RPMI7951 (cell line): ENCODE measurements at regions not wholly inside any gene's neighbourhood (a gene's known extent, or its start where the extent isn't known, plus 50 kb on each side); places are given as distances from the start of the nearest gene placed in this dataset.

ENCODE experiments used
- DNase-seq: peaks from one replicate; pipeline ENCODE4 v3.0.0-alpha.2; 2012; ENCODE audit warnings: low read depth

GRCh38 chr4:30870513-30870912 lies 150.3 kb downstream of the PCDH7 start:
- DNase-seq, result no peak

GRCh38 chr4:30875658-30876269 lies 155.6 kb downstream of the PCDH7 start:
- DNase-seq, result no peak

- no peak for DNase-seq
Measured at GRCh38 chr4:30879855-30880598, 159.9 kb downstream of the PCDH7 start.

- DNase-seq, result no peak
Measured at GRCh38 chr4:30881985-30882384, 161.8 kb downstream of the PCDH7 start.

- no peak for DNase-seq
Measured at GRCh38 chr4:30882443-30882842, 162.3 kb downstream of the PCDH7 start.

GRCh38 chr4:30882995-30883675 lies 163.0 kb downstream of the PCDH7 start:
- no peak for DNase-seq

GRCh38 chr4:30901461-30902451 lies 181.6 kb downstream of the PCDH7 start:
- DNase-seq, result no peak

GRCh38 chr4:30903502-30904214 lies 183.5 kb downstream of the PCDH7 start:
- DNase-seq, result no peak

- DNase-seq, result no peak
Measured at GRCh38 chr4:30904215-30904555, 184.0 kb downstream of the PCDH7 start.

GRCh38 chr4:30904588-30904987 lies 184.4 kb downstream of the PCDH7 start:
- no peak for DNase-seq

- DNase-seq, result no peak
Measured at GRCh38 chr4:30912098-30912714, 192.0 kb downstream of the PCDH7 start.

GRCh38 chr4:30916337-30917274 lies 196.4 kb downstream of the PCDH7 start:
- no peak for DNase-seq

GRCh38 chr4:30917946-30918345 lies 197.8 kb downstream of the PCDH7 start:
- no peak for DNase-seq

- no peak for DNase-seq
Measured at GRCh38 chr4:30919458-30919857, 199.3 kb downstream of the PCDH7 start.

GRCh38 chr4:30920043-30920442 lies 199.9 kb downstream of the PCDH7 start:
- no peak for DNase-seq

- DNase-seq, result no peak
Measured at GRCh38 chr4:30922625-30923024, 202.5 kb downstream of the PCDH7 start.

GRCh38 chr4:30924495-30924894 lies 204.3 kb downstream of the PCDH7 start:
- DNase-seq, result no peak

GRCh38 chr4:30929649-30930048 lies 209.5 kb downstream of the PCDH7 start:
- DNase-seq, result peak; percentile 6

GRCh38 chr4:30930276-30930675 lies 210.1 kb downstream of the PCDH7 start:
- DNase-seq, result no peak

- DNase-seq, result no peak
Measured at GRCh38 chr4:30932581-30932980, 212.4 kb downstream of the PCDH7 start.
